ENCODE measurements at regions not wholly inside any gene's neighbourhood (a gene's known extent, or its start where the extent isn't known, plus 50 kb on each side); places are given as distances from the start of the nearest gene placed in this dataset.

- TF ChIP-seq POLR2A (IDR thresholded peaks at IDR 0.05), result no peak
- no peak for TF ChIP-seq CTCF (IDR thresholded peaks at IDR 0.05)
Observed at GRCh38 chr1:195019385-195019784, 1588.9 kb downstream of the KCNT2 start.

Data from thyroid gland (tissue), 4 donors.